Prostate gland (tissue), 2 donors: ENCODE measurements at regions not wholly inside any gene's neighbourhood (a gene's known extent, or its start where the extent isn't known, plus 50 kb on each side); places are given as distances from the start of the nearest gene placed in this dataset.

Source experiments
- DNase-seq: peaks from one replicate; pipeline ENCODE4 v3.0.0-alpha.2; 2019; ENCODE audit warnings: low spot score
- H3K27ac ChIP-seq, 2 donors: fragments of 200-600 bp; sonication (generic); 2 replicates each; pipeline ENCODE4 v1.5.1; 2017 to 2019
- H3K27me3 ChIP-seq: fragments of 200-600 bp; sonication (generic); replicated peaks from 2 replicates; pipeline ENCODE4 v1.5.1; 2019; ENCODE audit not compliant: insufficient read depth
- H3K36me3 ChIP-seq, 2 donors: fragments of 200-600 bp; sonication (generic); 1 replicate in 1 of 2; 2 replicates in 1 of 2; pipeline versions ENCODE4 v1.5.1 to v1.8.1; 2017 to 2019
- H3K4me1 ChIP-seq: fragments of 200-600 bp; sonication (generic); replicated peaks from 2 replicates; pipeline ENCODE4 v1.5.1; 2019
- H3K4me3 ChIP-seq, 2 donors: fragments of 200-600 bp; sonication (generic); 2 replicates each; pipeline ENCODE4 v1.5.1; 2017 to 2019
- H3K9me3 ChIP-seq: fragments of 200-600 bp; sonication (generic); 2 replicates; pipeline ENCODE4 v1.5.1; 2017
- CTCF ChIP-seq, 4 experiments: fragments of 200-600 bp in 2 of 4; fragments of 450-650 bp in 2 of 4; sonication (generic) in 2 of 4; IDR thresholded peaks; 1 replicate in 3 of 4; 2 replicates in 1 of 4; pipeline ENCODE4 v1.5.1; 2016 to 2019; ENCODE audit warnings: antibody characterized with exemption in 4 of 4, mild to moderate bottlenecking in 2 of 4, moderate library complexity in 2 of 4
- POLR2A ChIP-seq: fragments of 450-650 bp; IDR thresholded peaks from one replicate; pipeline ENCODE4 v1.6.1; 2016; ENCODE audit warnings: antibody characterized with exemption, mild to moderate bottlenecking
- POLR2AphosphoS5 ChIP-seq: sonication (generic); formaldehyde crosslinking; IDR thresholded peaks from one replicate; pipeline ENCODE4 v1.6.1; 2017; ENCODE audit warnings: antibody characterized with exemption
- WGBS: methylation state at CpG from one replicate; pipeline ENCODE4 v1.1.5; 2018; 5-methylcytosine and 5-hydroxymethylcytosine counted together
- intact Hi-C: fragments of 100-400 bp; cut with DNase I; formaldehyde crosslinking; loops from one replicate; pipeline ENCODE4 v1.14.2; 2022

GRCh38 chr5:175104677-175105076 lies 339.3 kb downstream of the DRD1 start:
- TF ChIP-seq CTCF (IDR thresholded peaks at IDR 0.05) (no peak), POLR2AphosphoS5 (no peak), POLR2A (no peak)
- Histone ChIP-seq H3K27ac (no peak overlapping the region), H3K9me3 (no peaks in the 10 kb centered on the region), H3K27me3 (no peaks in the 10 kb centered on the region), H3K4me1 (no peaks in the 10 kb centered on the region), H3K4me3 (no peak overlapping the region), H3K36me3 (no peaks in the 10 kb centered on the region)
- 21% methylated on average over 7 of the region's 7 CpGs for WGBS
- DNase-seq, result no peak
- intact Hi-C loops, result no loop called here

DNA sequence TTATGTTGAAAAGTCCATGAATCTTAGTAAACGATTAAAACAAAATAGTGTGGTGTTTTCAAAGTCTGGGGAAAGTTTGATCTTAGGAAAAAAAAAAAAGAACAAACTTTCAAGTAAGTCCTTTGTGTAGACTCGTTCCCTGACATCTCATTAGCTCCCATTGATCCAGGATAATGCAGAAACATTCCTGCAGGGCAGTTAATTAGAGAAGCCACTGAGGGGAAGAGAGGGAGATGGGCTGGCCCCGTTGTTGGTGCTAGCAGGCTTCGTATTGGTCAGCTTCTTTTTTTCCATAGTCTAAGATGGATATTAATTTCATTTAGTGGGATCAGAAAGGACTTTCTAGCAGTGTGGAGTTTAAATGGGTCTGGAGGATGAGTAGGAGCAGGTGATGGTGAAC lies 340.2 kb downstream of the DRD1 start:
- Histone ChIP-seq H3K27ac (no peak overlapping the region), H3K27me3 (no peaks in the 10 kb centered on the region), H3K9me3 (no peaks in the 10 kb centered on the region), H3K4me3 (no peak overlapping the region), H3K4me1 (no peaks in the 10 kb centered on the region), H3K36me3 (no peaks in the 10 kb centered on the region)
- WGBS, result 64% methylated on average over 4 of the region's 4 CpGs
- intact Hi-C loops, result no loop called here
- TF ChIP-seq POLR2AphosphoS5 (no peak), POLR2A (no peak), CTCF (IDR thresholded peaks at IDR 0.05) (no peak)
- no peak for DNase-seq

GRCh38 chr5:175102717-175103116 lies 341.3 kb downstream of the DRD1 start:
- intact Hi-C loops, result no loop called here

DNA sequence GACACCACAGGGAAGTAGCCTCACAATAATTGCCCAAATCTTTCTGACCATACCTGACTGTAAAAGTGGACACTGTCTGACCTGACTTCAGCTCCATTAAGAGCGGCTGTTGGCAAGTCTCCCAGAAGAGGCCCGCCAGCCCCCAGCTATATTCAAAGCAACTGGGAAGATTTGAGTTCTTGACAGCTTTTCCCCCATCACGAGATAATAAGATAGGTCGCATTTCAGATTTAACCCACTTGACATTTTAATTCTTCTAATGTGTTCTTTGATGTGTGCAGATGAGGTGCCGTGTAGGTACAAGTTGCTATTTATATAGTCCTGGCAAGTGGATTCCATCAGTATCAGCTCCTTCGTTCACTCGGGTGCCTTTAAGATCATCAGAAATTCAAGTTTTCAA lies 345.7 kb downstream of the DRD1 start:
- WGBS, result 26% methylated on average over 7 of the region's 7 CpGs
- Histone ChIP-seq H3K4me1 (no peaks in the 10 kb centered on the region), H3K4me3 (no peak overlapping the region), H3K27me3 (no peaks in the 10 kb centered on the region), H3K36me3 (no peaks in the 10 kb centered on the region), H3K9me3 (no peaks in the 10 kb centered on the region), H3K27ac (no peak overlapping the region)
- intact Hi-C loops, result no loop called here
- DNase-seq, result no peak
- TF ChIP-seq POLR2AphosphoS5 (no peak), POLR2A (no peak), CTCF (IDR thresholded peaks at IDR 0.05) (no peak)

More at GRCh38 chr5:175102717-175103116, 341.3 kb downstream of the DRD1 start:
- TF ChIP-seq POLR2AphosphoS5 (no peak), POLR2A (no peak), CTCF (IDR thresholded peaks at IDR 0.05) (no peak)
- no peak overlapping the region for H3K4me3 ChIP-seq
- H3K27ac ChIP-seq, result no peak overlapping the region
- no peaks in the 10 kb centered on the region for H3K36me3 ChIP-seq
- no peaks in the 10 kb centered on the region for H3K4me1 ChIP-seq
- DNase-seq, result no peak
- H3K27me3 ChIP-seq, result no peaks in the 10 kb centered on the region
- H3K9me3 ChIP-seq, result no peaks in the 10 kb centered on the region

GRCh38 chr5:175096469-175097165 lies 347.4 kb downstream of the DRD1 start:
- intact Hi-C loops, result no loop called here
- H3K27me3 ChIP-seq, result no peaks in the 10 kb centered on the region
- no peak for TF ChIP-seq CTCF (IDR thresholded peaks at IDR 0.05)
- no peak for TF ChIP-seq POLR2A
- no peak for TF ChIP-seq POLR2AphosphoS5
- H3K9me3 ChIP-seq, result no peaks in the 10 kb centered on the region
- no peak overlapping the region for H3K4me3 ChIP-seq
- H3K27ac ChIP-seq, result no peak overlapping the region
- no peaks in the 10 kb centered on the region for H3K4me1 ChIP-seq
- WGBS, result 87% methylated on average over 12 of the region's 12 CpGs
- no peaks in the 10 kb centered on the region for H3K36me3 ChIP-seq
- no peak for DNase-seq
